Panc1 (cell line): ENCODE measurements at regions not wholly inside any gene's neighbourhood (a gene's known extent, or its start where the extent isn't known, plus 50 kb on each side); places are given as distances from the start of the nearest gene placed in this dataset.

ENCODE experiments used
- POLR2AphosphoS5 ChIP-seq: IDR thresholded peaks from 2 replicates; pipeline ENCODE4 v1.6.1; 2012; ENCODE audit warnings: mild to moderate bottlenecking, low read depth, low read length, moderate library complexity
- TCF7L2 ChIP-seq: IDR thresholded peaks from 2 replicates; pipeline ENCODE4 v1.6.1; 2011; ENCODE audit warnings: mild to moderate bottlenecking, low read depth, low read length, inconsistent platforms
- TF ChIP-seq, protein P1 (sequence below): fragments of 450-650 bp; IDR thresholded peaks from 2 replicates; pipeline ENCODE4 v1.5.1; 2017; ENCODE audit warnings: mild to moderate bottlenecking
- TF ChIP-seq, protein P2 (sequence below), 2 experiments: IDR thresholded peaks; 2 replicates each; pipeline ENCODE4 v1.6.1; 2011 to 2012; ENCODE audit warnings: low read depth in 2 of 2, control low read depth in 1 of 2, low read length in 1 of 2, mild to moderate bottlenecking in 1 of 2, moderate library complexity in 1 of 2; ENCODE audit not compliant: insufficient read depth in 1 of 2

DNA sequence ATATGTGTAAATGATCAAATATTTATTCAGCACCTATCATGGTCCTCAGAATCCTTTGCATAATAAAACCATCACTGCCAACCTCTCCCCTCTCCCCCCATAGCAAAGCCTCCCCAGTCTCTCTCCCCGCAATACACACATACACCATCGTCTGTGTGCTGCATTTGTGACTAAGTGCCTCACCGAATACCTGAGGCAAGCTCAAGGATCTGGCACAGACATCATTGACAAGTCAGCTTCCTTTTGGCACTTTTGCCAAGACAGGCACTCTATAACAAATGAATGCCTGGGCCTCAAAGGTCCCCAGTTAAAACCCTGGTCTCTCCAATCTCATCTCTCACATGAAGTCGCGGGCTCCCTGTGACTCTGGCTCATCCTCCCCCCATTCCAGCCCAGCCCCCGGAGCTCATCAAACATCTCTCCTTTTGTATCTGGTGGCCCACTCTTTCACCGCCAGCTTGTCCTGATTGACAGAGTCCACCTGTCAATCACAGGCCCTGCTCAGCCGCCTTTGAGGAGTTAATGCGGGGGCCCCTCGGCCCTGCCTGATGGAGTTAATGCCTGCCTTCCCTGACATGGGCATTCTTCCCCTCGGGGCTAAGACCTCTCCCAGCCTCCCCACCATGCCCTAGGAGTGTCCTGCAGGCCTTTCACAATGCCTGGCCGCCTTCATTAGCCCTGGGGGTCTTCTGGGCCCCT lies 135.8 kb upstream of the ATP6AP2 start:
- TF ChIP-seq, protein P1, sequence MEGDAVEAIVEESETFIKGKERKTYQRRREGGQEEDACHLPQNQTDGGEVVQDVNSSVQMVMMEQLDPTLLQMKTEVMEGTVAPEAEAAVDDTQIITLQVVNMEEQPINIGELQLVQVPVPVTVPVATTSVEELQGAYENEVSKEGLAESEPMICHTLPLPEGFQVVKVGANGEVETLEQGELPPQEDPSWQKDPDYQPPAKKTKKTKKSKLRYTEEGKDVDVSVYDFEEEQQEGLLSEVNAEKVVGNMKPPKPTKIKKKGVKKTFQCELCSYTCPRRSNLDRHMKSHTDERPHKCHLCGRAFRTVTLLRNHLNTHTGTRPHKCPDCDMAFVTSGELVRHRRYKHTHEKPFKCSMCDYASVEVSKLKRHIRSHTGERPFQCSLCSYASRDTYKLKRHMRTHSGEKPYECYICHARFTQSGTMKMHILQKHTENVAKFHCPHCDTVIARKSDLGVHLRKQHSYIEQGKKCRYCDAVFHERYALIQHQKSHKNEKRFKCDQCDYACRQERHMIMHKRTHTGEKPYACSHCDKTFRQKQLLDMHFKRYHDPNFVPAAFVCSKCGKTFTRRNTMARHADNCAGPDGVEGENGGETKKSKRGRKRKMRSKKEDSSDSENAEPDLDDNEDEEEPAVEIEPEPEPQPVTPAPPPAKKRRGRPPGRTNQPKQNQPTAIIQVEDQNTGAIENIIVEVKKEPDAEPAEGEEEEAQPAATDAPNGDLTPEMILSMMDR: no peak
- TF ChIP-seq TCF7L2 (no peak), POLR2AphosphoS5 (no peak)
- TF ChIP-seq, protein P2, sequence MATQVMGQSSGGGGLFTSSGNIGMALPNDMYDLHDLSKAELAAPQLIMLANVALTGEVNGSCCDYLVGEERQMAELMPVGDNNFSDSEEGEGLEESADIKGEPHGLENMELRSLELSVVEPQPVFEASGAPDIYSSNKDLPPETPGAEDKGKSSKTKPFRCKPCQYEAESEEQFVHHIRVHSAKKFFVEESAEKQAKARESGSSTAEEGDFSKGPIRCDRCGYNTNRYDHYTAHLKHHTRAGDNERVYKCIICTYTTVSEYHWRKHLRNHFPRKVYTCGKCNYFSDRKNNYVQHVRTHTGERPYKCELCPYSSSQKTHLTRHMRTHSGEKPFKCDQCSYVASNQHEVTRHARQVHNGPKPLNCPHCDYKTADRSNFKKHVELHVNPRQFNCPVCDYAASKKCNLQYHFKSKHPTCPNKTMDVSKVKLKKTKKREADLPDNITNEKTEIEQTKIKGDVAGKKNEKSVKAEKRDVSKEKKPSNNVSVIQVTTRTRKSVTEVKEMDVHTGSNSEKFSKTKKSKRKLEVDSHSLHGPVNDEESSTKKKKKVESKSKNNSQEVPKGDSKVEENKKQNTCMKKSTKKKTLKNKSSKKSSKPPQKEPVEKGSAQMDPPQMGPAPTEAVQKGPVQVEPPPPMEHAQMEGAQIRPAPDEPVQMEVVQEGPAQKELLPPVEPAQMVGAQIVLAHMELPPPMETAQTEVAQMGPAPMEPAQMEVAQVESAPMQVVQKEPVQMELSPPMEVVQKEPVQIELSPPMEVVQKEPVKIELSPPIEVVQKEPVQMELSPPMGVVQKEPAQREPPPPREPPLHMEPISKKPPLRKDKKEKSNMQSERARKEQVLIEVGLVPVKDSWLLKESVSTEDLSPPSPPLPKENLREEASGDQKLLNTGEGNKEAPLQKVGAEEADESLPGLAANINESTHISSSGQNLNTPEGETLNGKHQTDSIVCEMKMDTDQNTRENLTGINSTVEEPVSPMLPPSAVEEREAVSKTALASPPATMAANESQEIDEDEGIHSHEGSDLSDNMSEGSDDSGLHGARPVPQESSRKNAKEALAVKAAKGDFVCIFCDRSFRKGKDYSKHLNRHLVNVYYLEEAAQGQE (IDR thresholded peaks at IDR 0.05; ENCODE audit: insufficient read depth in 1 of 2, low read depth in 2 of 2, low read length in 1 of 2): no peak
